HG02623 (cell line): ENCODE measurements at regions not wholly inside any gene's neighbourhood (a gene's known extent, or its start where the extent isn't known, plus 50 kb on each side); places are given as distances from the start of the nearest gene placed in this dataset.

Experiments
- ATAC-seq: cut with Tn5 transposase; IDR thresholded peaks from one replicate; pipeline ENCODE4 v1.9.1; 2021; ENCODE audit warnings: moderate library complexity; ENCODE audit not compliant: unreplicated experiment

DNA sequence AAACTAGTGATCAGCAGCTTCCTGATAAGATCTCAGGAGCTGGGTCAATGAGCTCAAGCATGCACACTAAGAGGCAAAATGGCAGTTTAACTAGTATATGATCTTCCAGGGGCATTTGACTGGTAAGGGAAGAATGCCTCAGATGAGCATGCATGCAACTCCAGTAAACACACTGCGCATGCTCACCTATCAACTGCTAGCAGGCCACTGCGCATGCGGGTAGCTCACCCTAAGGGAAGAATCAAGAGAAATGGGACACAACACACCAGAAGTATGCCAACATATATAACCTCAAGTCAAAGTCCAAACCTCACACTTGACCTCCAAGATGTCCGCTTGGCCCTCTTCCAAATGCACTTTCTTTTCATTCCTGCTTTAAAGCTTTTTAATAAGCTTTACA is 1004.0 kb downstream of the ADGRL3 start:
- ATAC-seq, result no peak

DNA sequence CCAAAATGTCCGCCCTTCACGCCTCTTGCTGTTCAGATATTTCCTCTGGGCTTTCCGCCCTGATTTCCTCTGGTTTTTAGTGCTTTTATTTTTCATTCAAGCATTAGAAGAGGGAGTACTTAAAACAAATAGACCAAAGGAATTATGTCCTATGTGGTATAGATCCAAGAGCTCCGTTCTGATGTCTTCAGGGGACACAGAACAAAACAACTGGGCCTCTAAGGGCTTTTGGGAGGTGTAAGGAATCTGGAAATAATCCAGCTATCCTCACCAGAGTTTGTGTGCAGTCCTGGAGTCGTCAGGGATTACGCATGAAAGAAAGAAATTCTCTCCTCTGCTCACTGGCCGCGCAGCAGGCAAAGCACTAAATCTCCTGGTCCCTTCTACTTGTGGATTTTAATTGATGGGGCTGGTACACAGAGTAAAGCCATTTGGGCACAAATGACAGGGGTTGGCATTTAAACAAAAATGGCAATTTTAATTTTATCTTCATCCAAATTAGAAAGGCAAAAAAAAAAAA is 999.2 kb downstream of the ADGRL3 start:
- ATAC-seq, result no peak

DNA sequence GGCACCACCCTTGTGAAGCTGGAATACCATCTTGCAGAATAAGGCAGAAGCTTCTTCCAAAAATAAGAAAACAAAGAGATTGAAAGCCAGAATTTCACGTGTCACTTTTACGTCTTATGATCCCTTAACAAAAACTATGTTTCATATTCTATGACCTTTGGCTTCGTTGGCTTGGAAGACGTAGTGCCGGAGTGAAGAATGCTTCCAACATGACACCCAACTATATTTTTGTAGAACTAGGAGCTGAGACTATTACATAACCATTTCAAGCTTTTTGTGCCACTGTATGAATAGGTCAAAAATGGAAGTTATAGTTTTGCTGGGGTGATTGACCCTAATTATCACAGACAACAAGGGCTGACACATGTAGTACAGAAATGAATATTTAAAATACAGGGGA is 996.2 kb downstream of the ADGRL3 start:
- ATAC-seq, result no peak

DNA sequence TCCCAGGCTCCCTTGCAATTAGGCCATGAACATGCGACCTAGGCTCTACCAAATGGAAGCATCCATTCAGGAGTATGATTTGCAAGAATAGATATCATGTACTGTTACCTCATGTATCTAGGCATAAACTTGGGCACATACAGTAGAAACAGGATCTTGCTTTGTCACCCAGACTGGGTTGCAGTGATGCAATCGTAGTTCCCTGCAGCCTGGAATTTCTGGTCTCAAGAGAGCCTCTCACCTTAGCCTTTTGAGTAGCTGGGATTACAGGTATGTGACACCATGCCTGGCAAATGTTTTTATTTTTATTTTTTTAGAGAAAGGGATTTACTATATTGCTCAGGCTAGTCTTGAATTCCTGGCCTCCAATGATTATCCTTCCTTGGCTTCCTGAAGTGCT is 994.2 kb downstream of the ADGRL3 start:
- ATAC-seq, result no peak

DNA sequence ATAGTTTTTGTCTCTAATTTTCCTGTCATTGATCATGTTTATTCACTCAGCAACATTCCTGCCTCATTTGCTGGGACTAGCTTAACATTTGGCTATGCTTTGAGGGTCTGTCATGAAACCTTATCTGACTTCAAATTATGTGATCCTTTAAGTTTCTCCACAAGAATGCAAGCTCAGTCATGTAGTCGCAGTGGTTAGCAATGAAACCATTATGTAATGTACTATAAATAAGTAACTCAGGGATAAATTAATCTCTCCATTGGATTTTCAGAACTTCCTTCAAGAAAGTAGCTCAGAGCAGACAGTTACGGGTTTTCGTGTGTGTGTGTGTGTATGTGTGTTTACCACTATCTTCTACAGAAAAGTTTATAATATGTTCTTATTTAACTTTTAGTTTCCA is 993.6 kb downstream of the ADGRL3 start:
- no peak for ATAC-seq

DNA sequence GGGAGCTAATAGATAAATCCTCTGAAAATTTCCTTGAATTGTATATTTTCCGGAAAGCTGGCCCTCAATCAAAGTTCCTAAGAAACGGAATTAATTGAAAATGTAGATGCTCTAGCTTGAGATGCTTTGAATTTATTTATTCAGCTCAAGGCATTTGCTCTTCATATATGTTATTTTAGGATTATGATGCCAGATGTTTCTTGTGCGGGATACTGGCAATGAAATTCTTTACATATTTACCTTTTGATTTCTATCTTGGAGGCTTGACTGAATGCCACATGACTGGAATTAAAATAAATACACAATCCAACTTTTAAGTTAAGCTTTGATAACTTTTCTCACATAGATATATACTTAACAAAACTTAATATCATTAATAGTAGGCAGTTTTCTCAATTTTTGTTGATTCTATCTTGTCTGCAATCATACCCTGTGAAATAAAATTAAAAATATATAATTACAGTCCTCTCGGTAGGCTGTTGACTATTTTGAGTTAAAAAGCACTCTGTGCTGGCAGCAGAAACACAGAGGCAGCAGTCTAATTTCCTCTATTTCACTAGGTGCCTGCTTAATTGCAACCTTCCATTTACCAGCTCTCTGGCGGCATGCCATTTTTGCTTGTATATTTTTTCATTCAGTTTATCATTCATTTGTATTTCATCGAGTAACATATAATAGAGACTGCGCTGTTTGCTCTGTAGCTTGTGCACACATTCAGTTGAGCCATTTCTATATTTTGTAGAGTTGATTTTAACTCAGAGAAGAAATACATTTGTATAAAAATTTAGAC is 991.5 kb downstream of the ADGRL3 start:
- no peak for ATAC-seq

DNA sequence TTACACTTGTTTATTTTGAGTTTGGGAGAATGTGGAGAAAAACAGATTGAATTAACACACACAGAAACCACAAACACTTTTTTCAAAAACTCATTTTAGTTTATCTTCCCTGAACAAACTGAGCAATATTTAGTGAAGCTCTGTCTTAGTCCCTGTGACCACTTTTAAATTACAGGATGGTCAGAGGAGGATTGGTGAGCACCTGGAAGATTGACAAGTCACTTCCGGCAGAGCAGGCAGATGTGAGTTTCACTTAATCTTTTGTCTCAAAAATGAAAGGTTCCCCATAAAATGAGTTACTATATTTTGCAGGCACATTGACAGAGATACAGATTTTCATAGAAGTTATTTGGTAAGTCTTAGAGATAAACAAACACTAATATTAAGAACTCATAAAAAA is 970.1 kb downstream of the ADGRL3 start:
- no peak for ATAC-seq

DNA sequence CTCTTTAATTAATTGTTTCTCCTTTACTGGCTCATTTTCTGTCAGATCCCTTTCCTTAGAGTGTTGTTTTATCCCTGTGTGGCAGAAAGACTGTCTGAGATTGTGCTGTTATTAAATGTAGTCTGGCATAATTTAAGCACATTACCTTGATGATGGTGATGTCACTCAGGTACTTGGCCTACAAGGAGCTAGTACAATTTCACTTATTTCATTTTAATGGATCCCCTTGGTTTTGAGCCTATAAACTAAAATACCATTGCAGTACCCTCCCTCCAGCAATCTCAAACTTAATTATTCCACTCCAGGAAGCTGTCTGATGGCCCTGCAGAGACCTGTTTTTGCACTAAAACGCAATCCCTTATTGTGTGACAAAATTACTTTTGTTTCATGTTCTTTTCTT is 968.6 kb downstream of the ADGRL3 start:
- no peak for ATAC-seq

DNA sequence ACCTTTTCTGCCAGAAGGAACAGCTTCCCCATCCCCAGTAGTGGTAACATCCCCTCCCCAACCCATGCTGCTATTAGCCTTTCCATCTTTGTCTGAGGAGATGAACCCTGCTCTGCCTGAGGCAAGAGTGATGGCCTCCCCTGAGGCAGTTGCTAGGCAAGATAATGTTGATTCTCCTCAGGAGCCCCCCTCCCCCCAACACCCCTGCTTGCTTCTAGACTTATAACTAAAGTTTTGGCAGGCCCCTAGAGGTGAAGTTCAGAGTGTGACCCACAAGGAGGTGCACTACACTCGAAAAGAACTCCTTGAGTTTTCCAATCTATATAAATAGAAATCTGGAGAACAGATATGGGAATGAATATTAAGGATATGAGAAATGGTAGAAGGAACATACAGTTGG is 962.5 kb downstream of the ADGRL3 start:
- no peak for ATAC-seq

DNA sequence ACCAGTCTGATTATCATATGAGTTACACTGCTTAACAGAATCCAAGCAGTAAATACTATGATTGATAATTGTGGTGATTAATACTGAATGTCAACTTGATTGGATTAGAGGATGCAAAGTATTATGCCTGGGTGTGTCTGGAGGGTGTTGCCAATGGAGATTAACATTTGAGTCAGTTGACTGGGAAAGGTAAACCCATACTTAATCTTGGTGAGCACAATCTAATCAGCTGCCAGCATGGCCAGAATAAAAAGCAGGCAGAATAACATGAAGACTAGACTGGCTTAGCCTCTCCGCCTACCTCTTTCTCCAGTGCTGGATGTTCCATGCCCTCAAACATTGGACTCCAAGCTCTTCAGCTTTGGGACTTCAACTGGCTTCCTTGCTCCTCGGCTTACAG is 961.3 kb downstream of the ADGRL3 start:
- no peak for ATAC-seq

DNA sequence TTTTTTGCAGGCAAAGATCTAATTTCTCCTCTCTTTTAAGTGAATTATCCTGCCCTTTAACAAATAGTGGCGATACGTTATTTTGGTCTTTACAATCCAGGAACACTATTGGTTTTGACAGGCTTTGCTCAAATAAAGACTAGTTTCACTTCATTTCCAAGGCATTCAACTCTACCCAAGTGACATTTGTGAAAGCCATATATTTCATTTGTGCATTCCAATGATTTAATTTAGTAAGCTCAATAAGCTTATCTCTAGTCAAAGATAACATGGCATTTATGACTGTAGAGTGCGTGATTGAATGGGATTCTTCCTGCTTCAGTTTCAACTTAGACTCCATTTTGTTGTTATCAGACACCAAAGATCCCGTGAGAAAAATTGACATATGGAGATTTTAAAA is 959.8 kb downstream of the ADGRL3 start:
- no peak for ATAC-seq

DNA sequence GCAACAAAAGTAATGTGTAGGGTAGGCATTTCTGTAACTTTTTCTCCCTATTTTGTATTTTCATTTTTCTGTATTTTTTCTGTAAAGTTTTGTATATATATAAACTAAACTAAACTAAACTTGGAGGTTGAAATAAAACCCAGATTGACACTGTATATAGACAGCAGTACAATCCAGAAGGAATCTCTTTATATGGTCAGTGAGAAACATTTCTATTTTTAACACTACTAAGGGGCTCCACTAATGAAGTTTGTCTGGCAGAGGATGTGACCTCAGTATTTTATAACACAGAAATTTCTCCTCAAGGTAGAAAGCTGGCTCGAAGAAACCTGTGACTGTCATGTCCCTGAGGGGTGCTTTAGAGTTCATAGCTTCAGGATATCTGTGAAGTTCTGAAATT is 959.2 kb downstream of the ADGRL3 start:
- no peak for ATAC-seq

DNA sequence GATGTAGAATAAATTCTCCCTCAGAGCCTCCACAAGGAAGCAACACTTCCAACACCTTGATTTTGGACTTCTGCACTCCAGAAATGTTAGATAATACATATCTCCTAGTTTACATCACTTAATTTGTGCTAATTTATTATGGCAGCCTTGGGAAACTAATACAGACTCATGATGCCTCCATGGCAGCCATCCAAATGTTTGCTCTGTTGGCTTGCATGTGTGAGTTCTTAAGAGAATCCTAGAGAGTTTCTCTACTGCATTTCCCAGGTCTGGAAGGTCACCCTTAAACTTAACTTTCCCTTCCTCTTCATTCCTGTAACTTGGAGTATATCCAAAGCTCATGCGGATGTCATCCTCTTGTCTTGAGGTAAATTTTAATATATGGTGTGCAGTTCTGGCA is 956.1 kb downstream of the ADGRL3 start:
- ATAC-seq, result no peak

DNA sequence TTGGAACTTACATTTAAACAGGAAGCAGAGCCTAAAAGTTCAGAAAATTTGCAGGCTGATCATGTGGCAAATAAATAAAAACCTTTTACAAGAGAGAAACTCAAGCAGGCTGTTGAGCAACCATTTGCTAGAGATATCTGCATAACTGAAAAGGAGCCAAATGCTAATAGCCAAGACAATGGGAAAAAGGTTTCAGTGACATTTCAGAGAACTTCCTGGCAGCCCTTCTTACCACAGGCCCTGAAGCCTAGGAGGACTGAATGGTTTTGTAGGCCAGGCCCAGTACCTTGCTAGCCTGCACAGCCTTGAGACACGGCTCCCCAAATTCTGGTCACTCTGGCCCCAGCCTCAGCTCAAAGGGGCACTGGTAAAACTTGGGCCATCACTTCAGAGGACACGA is 945.1 kb downstream of the ADGRL3 start:
- ATAC-seq, result no peak

DNA sequence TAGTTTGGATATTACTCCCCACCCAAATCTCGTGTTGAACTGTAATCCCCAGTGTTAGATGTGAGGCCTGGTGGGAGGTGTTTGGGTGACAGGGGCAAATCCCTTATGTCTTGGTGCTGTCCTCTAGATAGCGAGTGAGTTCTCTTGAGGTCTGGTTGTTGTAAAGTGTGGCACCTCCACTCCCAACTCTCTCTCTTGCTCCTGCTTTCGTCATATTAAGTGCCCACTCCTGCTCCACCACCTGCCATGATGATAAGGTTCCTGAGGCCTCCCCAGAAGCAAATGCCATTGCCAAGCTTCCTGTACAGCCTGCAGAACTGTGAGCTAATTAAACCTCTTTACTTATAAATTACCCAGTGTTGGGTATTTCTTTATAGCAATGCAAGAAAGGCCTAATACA is 944.3 kb downstream of the ADGRL3 start:
- ATAC-seq, result no peak

DNA sequence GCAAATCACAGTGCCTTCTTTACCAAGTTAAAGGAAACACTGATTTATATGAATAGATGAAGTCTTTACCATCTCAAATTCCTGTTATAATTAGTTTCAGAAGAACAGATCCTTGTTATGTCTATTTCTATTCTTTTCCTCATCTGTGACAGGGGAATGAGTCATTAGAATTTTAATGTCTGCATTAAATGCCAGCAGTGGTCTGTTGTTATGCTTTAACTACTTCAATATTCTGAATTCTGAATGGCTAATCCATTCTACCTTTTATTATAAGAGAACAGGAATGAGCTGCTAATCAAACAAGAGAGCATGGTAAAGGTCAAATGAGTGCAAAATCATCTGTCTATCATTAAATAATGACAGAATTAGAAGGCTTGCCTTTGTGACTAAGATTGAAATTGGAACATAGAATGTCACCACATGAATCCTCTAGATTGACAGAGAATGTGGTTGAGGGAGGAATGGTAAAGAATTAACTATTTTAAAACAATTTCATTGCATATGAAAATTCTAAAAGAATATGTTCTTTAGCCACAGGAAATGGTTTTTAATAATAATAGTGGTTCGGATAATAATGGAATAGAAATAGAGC is 935.5 kb downstream of the ADGRL3 start:
- ATAC-seq, result no peak

DNA sequence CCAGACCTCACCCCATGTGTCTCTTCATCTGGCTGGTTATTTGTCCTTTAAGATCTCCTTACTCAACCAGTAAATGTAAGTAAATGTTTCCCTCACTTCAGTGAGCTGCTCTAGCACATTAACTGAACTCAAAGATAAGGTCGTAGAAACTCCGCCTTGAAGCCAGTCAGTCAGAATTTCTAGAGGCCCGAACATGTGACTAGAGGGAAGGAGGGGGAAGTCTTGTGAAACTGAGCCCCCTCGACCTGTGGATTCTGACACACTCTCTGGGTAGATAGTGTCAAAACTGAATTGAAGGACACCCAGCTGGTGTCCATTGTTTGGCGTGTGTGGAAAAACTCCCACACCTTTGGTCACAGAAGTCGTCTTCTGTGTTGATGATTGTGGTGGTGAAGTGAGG is 933.9 kb downstream of the ADGRL3 start:
- no peak for ATAC-seq

DNA sequence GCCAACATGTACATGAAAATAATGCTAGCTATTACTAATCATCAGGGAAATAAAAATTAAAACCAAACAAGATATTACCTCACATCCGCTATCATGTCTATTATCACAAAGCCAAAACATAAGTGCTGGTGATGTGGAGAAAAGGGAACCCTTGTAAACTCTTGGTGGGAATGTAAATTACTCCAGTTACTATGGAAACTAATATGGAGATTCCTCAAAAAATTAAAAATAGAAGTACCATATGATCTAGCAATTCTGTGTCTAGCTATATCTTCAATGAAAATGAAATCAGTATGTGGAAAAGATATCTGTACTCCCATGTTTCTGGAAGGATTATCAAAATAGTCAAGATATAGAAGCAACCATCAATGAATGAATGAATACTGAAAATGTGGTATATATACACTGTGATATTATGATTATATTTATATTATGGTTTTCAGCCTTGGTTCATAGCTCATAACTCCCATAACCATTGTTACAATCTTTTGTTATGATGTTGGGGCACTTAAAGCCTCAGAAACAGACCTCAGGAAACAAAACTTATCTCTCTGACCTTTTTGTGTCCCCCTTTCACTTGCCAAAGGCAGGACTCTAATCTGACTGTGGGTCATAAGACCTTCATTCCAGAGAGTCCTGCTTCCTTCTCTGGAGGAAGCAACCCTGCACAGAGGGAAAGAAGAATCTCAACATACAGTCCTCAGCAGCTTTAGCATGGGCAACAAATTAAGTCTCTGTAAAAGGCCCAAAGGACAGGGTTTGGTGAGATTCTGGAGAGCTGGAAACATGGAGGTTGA is 933.2 kb downstream of the ADGRL3 start:
- ATAC-seq, result no peak

DNA sequence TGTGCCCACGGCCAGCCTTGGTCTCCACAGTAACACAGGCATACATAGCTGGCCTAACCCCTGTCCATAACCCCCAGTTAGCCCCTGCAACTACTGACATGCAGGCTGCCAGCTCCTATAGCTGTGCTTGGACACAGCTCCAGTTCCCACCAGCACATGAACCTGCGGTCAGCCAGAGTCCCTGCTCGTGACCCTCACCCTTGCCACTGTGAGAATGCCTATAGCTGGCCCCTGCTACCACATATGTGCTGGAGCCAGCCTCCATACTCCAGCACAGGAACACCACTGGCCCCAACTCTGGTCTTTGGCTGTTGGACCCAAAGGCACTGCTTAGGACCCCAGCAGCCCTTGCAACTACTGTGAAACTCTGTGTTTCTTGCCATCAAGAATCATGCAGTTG is 930.9 kb downstream of the ADGRL3 start:
- no peak for ATAC-seq

DNA sequence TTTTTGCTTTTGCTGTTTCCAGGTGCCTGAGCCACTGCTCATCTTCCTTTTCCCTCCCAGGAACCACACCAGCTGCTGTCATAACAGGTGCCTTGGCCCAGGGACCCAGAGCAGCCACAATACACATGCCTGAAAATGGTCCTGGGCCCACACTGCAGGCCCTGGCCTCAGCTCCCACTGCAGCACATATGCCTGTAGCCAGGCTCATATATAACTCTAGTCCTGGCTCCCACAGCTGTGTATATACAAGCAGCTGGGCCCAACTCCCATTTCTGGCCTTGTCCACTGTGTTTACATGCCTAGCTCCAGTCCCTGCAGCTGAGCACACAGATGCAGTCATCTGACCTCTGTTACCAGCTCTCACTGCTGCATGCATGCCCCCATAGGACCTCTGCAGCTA is 930.5 kb downstream of the ADGRL3 start:
- ATAC-seq, result no peak

DNA sequence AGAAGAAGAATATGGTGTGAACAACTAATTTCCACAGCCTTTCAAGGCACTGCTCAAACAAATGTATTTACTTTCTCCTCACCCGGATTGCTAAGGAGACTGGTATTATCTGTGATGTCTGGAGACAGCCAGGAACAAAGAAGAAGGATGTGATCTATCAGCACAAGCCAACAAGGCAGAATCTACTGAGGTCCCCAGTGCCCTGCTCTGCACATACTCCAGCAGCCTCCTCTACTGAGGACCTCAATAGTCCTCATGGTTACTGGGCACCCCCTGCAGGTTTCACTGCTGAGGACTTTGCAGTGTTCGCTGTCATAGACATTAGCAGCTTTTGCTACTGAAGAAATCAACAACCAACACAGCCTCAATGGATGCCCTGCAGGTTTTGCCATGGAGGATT is 930.1 kb downstream of the ADGRL3 start:
- ATAC-seq, result no peak
